ENCODE measurements at regions not wholly inside any gene's neighbourhood (a gene's known extent, or its start where the extent isn't known, plus 50 kb on each side); places are given as distances from the start of the nearest gene placed in this dataset.

- TF ChIP-seq EZH2 (IDR thresholded peaks at IDR 0.05; ENCODE audit: borderline replicate concordance, insufficient read depth, low read depth, low read length, poor library complexity, severe bottlenecking) = no peak
- TF ChIP-seq, protein P1, sequence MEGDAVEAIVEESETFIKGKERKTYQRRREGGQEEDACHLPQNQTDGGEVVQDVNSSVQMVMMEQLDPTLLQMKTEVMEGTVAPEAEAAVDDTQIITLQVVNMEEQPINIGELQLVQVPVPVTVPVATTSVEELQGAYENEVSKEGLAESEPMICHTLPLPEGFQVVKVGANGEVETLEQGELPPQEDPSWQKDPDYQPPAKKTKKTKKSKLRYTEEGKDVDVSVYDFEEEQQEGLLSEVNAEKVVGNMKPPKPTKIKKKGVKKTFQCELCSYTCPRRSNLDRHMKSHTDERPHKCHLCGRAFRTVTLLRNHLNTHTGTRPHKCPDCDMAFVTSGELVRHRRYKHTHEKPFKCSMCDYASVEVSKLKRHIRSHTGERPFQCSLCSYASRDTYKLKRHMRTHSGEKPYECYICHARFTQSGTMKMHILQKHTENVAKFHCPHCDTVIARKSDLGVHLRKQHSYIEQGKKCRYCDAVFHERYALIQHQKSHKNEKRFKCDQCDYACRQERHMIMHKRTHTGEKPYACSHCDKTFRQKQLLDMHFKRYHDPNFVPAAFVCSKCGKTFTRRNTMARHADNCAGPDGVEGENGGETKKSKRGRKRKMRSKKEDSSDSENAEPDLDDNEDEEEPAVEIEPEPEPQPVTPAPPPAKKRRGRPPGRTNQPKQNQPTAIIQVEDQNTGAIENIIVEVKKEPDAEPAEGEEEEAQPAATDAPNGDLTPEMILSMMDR (IDR thresholded peaks at IDR 0.05) = no peak
Observed at GRCh38 chr10:109430799-109431198, 492.5 kb downstream of the XPNPEP1 start.

Measured in B cell (primary cell).